ENCODE measurements at regions not wholly inside any gene's neighbourhood (a gene's known extent, or its start where the extent isn't known, plus 50 kb on each side); places are given as distances from the start of the nearest gene placed in this dataset.

- TF ChIP-seq ZNF724P (CRISPR knock-in tag; IDR thresholded peaks at IDR 0.05; ENCODE audit: borderline replicate concordance): no peak
- TF ChIP-seq ZNF234 (CRISPR knock-in tag; conservative IDR thresholded peaks at IDR 0.05): no peak
- no peak for TF ChIP-seq ADNP (CRISPR knock-in tag; IDR thresholded peaks at IDR 0.05)
- no peak for TF ChIP-seq PREB (CRISPR knock-in tag; IDR thresholded peaks at IDR 0.05)
- TF ChIP-seq MLX (CRISPR knock-in tag; IDR thresholded peaks at IDR 0.05): peak; percentile 36; the same call in 1 of the 2 replicates
- no peak for TF ChIP-seq ZNF142 (CRISPR knock-in tag; IDR thresholded peaks at IDR 0.05)
- no peak for TF ChIP-seq ZNF567 (CRISPR knock-in tag; IDR thresholded peaks at IDR 0.05; ENCODE audit: borderline replicate concordance)
- no peak for TF ChIP-seq ELF4 (CRISPR knock-in tag; IDR thresholded peaks at IDR 0.05; ENCODE audit: borderline replicate concordance)
- TF ChIP-seq ZNF414 (CRISPR knock-in tag; IDR thresholded peaks at IDR 0.05): no peak
- TF ChIP-seq EP300 (IDR thresholded peaks at IDR 0.05; ENCODE audit: low read depth in 2 of 2, low read length in 2 of 2): peak in 1 of 2 experiments; percentile 73; a peak in 2 of 4 replicates
- 0 out of 2 replicates have a peak, but pooled peaks have one; percentile 15 for TF ChIP-seq EP300 (CRISPR knock-in tag; IDR thresholded peaks at IDR 0.05; ENCODE audit: borderline replicate concordance)
- TF ChIP-seq ZNF75D (CRISPR knock-in tag; IDR thresholded peaks at IDR 0.05; ENCODE audit: borderline replicate concordance): no peak
- TF ChIP-seq ZHX1 (CRISPR knock-in tag; IDR thresholded peaks at IDR 0.05; ENCODE audit: low read depth): no peak
- TF ChIP-seq TSC22D2 (CRISPR knock-in tag; IDR thresholded peaks at IDR 0.05; ENCODE audit: borderline replicate concordance): no peak
- TF ChIP-seq ZNF703 (CRISPR knock-in tag; IDR thresholded peaks at IDR 0.05; ENCODE audit: borderline replicate concordance): no peak
- TF ChIP-seq ZNF780A (CRISPR knock-in tag; IDR thresholded peaks at IDR 0.05): no peak
- no peak for TF ChIP-seq XBP1 (CRISPR knock-in tag; IDR thresholded peaks at IDR 0.05)
- TF ChIP-seq KLF16 (CRISPR knock-in tag; IDR thresholded peaks at IDR 0.05): no peak
Measured at GRCh38 chr1:31511848-31512615, 64.3 kb upstream of the TINAGL1 start (continued).

Data from HepG2 (cell line).